Progenitor cell of endocrine pancreas (in vitro differentiated cells): ENCODE measurements at regions not wholly inside any gene's neighbourhood (a gene's known extent, or its start where the extent isn't known, plus 50 kb on each side); places are given as distances from the start of the nearest gene placed in this dataset.

Source experiments
- DNase-seq: peaks from one replicate; pipeline ENCODE4 v3.0.0; 2021; ENCODE audit warnings: low spot score; ENCODE audit not compliant: unreplicated experiment
- H3K27ac Mint-ChIP-seq: 2 replicates; pipeline ENCODE4 v1.8.0; 2021; ENCODE audit warnings: mild to moderate bottlenecking, moderate library complexity, mixed read lengths
- H3K27me3 Mint-ChIP-seq: 2 replicates; pipeline ENCODE4 v1.8.0; 2021; ENCODE audit warnings: mixed read lengths
- H3K36me3 Mint-ChIP-seq: 2 replicates; pipeline ENCODE4 v1.8.0; 2022; ENCODE audit warnings: mixed read lengths; ENCODE audit not compliant: insufficient read depth
- H3K4me1 Mint-ChIP-seq: 2 replicates; pipeline ENCODE4 v1.8.0; 2021; ENCODE audit warnings: low read depth, mixed read lengths
- H3K4me3 Mint-ChIP-seq: 2 replicates; pipeline ENCODE4 v1.8.0; 2021; ENCODE audit warnings: low read depth, mild to moderate bottlenecking, moderate library complexity, mixed read lengths
- H3K9me3 Mint-ChIP-seq: 2 replicates; pipeline ENCODE4 v1.8.0; 2021; ENCODE audit warnings: low read depth, mixed read lengths
- CTCF ChIP-seq: fragments of 200-600 bp; sonication (generic); IDR thresholded peaks from one replicate; pipeline ENCODE4 v1.5.0; 2021; ENCODE audit warnings: antibody characterized with exemption, mild to moderate bottlenecking; ENCODE audit not compliant: unreplicated experiment

GRCh38 chr10:85047979-85048378, 719.6 kb downstream of the CCSER2 start:
- no peak for DNase-seq
- Mint-ChIP-seq H3K36me3 (no peaks in the 10 kb centered on the region), H3K4me3 (no peak overlapping the region), H3K9me3 (no peaks in the 10 kb centered on the region), H3K27ac (no peak overlapping the region), H3K27me3 (no peaks in the 10 kb centered on the region), H3K4me1 (peaks cover 19% of the 10 kb centered on the region)
- TF ChIP-seq CTCF, result no peak

GRCh38 chr10:85048644-85049043, 720.3 kb downstream of the CCSER2 start:
- Mint-ChIP-seq H3K4me3 (no peak overlapping the region), H3K4me1 (peaks cover 15% of the 10 kb centered on the region), H3K27ac (no peak overlapping the region), H3K9me3 (no peaks in the 10 kb centered on the region), H3K27me3 (no peaks in the 10 kb centered on the region), H3K36me3 (no peaks in the 10 kb centered on the region)
- no peak for DNase-seq
- no peak for TF ChIP-seq CTCF

GRCh38 chr10:85060944-85061343, 732.6 kb downstream of the CCSER2 start:
- Mint-ChIP-seq H3K27me3 (no peaks in the 10 kb centered on the region), H3K36me3 (no peaks in the 10 kb centered on the region), H3K27ac (no peak overlapping the region), H3K9me3 (peaks cover 18% of the 10 kb centered on the region), H3K4me3 (no peak overlapping the region), H3K4me1 (peaks cover 2% of the 10 kb centered on the region)
- no peak for TF ChIP-seq CTCF
- DNase-seq, result no peak

GRCh38 chr10:85061401-85061800, 733.0 kb downstream of the CCSER2 start:
- H3K27me3 Mint-ChIP-seq, result no peaks in the 10 kb centered on the region

GRCh38 chr10:85067955-85068354, 739.6 kb downstream of the CCSER2 start:
- no peak for TF ChIP-seq CTCF

More at GRCh38 chr10:85061401-85061800, 733.0 kb downstream of the CCSER2 start:
- Mint-ChIP-seq H3K9me3 (peaks cover 14% of the 10 kb centered on the region), H3K36me3 (no peaks in the 10 kb centered on the region), H3K27ac (no peak overlapping the region), H3K4me3 (no peak overlapping the region), H3K4me1 (peaks cover 2% of the 10 kb centered on the region)
- no peak for DNase-seq
- TF ChIP-seq CTCF, result no peak

GRCh38 chr10:85080934-85081333, 752.5 kb downstream of the CCSER2 start:
- Mint-ChIP-seq H3K36me3 (no peaks in the 10 kb centered on the region), H3K27ac (no peak overlapping the region), H3K4me3 (no peak overlapping the region), H3K27me3 (no peaks in the 10 kb centered on the region), H3K4me1 (no peaks in the 10 kb centered on the region), H3K9me3 (no peaks in the 10 kb centered on the region)
- no peak for TF ChIP-seq CTCF
- DNase-seq, result no peak

More at GRCh38 chr10:85067955-85068354, 739.6 kb downstream of the CCSER2 start:
- H3K27me3 Mint-ChIP-seq, result no peaks in the 10 kb centered on the region
- DNase-seq, result no peak
- H3K36me3 Mint-ChIP-seq, result no peaks in the 10 kb centered on the region
- peaks cover 7% of the 10 kb centered on the region for H3K9me3 Mint-ChIP-seq
- H3K27ac Mint-ChIP-seq, result no peak overlapping the region
- H3K4me3 Mint-ChIP-seq, result no peak overlapping the region
- no peaks in the 10 kb centered on the region for H3K4me1 Mint-ChIP-seq
